GM20000 (cell line): ENCODE measurements at regions not wholly inside any gene's neighbourhood (a gene's known extent, or its start where the extent isn't known, plus 50 kb on each side); places are given as distances from the start of the nearest gene placed in this dataset.
"Not testable (repeated sequence)": the region's sequence is repeated elsewhere in the genome, so short reads cannot be mapped to it uniquely, and the experiment has no call there.

Source experiments
- DNase-seq: peaks from one replicate; pipeline ENCODE4 v3.0.0; 2012; ENCODE audit warnings: low spot score
- CTCF ChIP-seq: IDR thresholded peaks from 2 replicates; pipeline ENCODE4 v1.5.1; 2012; ENCODE audit warnings: mild to moderate bottlenecking, control low read depth; ENCODE audit errors: extremely low read depth, missing control alignments

- no peak for DNase-seq
- no peak for TF ChIP-seq CTCF
These were observed 106.9 kb upstream of the RGPD4 start for GRCh38 chr2:107719836-107720235.

DNA sequence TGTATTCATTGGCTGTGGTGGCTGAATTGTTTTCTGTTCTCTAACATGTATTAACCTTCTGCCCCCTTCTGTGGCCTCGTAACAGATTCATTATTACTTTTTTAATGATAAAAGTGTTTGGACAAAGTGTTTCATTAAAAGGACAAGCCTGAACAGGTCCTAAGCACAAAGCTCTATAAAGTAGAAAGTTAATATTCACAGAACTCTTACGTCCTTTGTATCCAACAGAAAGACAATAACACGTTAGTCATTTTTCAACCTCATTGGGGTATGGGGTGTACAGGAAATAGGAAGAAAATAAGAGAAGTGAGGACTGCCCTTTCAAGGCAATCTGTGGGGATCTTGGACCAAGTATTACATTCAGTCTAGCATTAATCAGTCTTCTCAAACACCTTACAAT is 105.5 kb upstream of the RGPD4 start:
- no peak for TF ChIP-seq CTCF
- no peak for DNase-seq

DNA sequence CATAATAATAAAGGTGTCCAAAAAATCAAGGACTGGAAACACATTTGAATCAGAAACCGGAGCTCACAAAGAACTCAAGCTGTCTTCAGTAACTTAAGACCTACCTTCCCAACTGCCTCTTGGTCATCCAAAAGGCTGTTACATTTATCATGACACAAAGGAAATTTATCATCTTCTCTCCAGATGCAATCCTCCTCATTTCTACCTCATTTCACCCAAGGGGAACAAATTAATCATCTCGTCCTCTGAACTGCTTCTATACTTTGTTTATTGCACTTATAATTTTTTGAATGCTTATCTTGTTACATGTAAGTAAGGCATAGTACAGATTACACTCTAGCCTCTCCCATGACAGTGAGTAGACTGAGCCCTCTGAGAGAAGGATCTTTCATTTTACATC is 105.1 kb upstream of the RGPD4 start:
- no peak for DNase-seq
- no peak for TF ChIP-seq CTCF

- DNase-seq = not testable (repeated sequence)
These were observed 100.9 kb upstream of the RGPD4 start for GRCh38 chr2:107725824-107726223.

DNA sequence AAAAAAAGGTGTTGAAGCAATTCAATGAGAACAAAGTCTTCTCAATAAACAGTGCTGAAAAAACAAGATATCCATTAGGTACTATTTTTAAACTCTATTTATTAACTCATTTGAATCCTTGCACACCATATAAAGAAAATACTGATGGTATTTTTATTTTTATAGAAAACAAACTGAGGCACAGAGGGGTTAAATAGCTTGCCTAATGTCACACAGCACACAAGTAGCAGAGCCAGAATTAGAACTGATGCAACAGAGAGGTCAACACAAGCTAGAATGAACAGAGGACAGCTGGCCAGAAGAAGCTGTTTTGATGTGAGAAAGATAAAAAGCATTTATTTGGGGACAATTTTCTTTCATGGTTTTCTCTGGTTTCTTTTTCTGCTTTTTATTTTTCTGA is 99.4 kb upstream of the RGPD4 start:
- TF ChIP-seq CTCF = no peak
- no peak for DNase-seq

GRCh38 chr2:107728586-107728985 is 98.1 kb upstream of the RGPD4 start:
- TF ChIP-seq CTCF = no peak
- no peak for DNase-seq

DNA sequence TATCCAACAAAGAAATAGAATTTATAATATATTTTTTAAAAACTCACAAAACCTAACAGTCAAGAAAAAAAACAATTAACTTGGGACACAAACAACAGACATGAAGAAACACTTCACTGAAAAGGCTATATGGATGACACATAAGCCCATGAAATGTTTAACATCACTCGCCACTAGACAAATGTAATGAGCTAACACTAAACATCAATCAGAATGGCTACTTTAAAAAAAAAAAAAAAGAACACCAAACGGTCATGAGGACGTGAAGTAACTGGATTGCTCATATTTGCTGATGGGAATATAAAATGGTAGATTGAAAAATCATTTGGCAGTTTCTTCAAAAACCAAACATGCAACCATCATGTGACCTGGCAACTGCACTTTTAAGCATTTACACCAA is 97.3 kb upstream of the RGPD4 start:
- TF ChIP-seq CTCF = no peak
- no peak for DNase-seq

- no peak for DNase-seq
- no peak for TF ChIP-seq CTCF
These were observed 95.8 kb upstream of the RGPD4 start for GRCh38 chr2:107730898-107731297.
